VCaP (cell line): ENCODE measurements at regions not wholly inside any gene's neighbourhood (a gene's known extent, or its start where the extent isn't known, plus 50 kb on each side); places are given as distances from the start of the nearest gene placed in this dataset.

ENCODE experiments used
- H3K27ac ChIP-seq: fragments of 450-650 bp; 2 replicates; pipeline ENCODE4 v1.5.1; 2017
- TF ChIP-seq, protein P1 (sequence below): fragments of 450-650 bp; conservative IDR thresholded peaks from 2 replicates; pipeline ENCODE4 v1.5.1; 2017; ENCODE audit warnings: mild to moderate bottlenecking, moderate library complexity

DNA sequence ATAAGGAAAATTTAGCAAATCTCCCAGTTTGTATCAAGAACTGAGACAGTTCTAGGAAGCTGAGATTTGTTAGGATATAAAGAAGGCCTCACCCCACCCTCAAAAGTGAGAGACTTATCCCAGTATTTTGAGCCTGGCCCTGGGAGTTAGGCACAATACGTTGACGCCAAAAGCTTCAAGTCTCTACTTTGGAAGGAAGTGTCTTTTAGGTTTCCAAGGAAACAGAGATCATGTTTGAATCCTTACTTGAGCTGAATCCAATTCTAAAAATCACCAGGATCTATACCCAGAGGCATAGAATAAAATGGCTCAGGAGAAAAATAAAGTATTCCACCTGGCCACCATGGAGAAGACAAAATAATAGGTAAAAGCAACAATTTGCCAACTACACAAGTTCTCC, 115.9 kb upstream of the NRG3 start:
- no peak overlapping the region for H3K27ac ChIP-seq
- TF ChIP-seq, protein P1, sequence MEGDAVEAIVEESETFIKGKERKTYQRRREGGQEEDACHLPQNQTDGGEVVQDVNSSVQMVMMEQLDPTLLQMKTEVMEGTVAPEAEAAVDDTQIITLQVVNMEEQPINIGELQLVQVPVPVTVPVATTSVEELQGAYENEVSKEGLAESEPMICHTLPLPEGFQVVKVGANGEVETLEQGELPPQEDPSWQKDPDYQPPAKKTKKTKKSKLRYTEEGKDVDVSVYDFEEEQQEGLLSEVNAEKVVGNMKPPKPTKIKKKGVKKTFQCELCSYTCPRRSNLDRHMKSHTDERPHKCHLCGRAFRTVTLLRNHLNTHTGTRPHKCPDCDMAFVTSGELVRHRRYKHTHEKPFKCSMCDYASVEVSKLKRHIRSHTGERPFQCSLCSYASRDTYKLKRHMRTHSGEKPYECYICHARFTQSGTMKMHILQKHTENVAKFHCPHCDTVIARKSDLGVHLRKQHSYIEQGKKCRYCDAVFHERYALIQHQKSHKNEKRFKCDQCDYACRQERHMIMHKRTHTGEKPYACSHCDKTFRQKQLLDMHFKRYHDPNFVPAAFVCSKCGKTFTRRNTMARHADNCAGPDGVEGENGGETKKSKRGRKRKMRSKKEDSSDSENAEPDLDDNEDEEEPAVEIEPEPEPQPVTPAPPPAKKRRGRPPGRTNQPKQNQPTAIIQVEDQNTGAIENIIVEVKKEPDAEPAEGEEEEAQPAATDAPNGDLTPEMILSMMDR = no peak

- no peak overlapping the region for H3K27ac ChIP-seq
Observed at GRCh38 chr10:81784111-81784597, 90.8 kb upstream of the NRG3 start.

GRCh38 chr10:81792729-81793128, 82.3 kb upstream of the NRG3 start:
- TF ChIP-seq, protein P1 = no peak
- no peak overlapping the region for H3K27ac ChIP-seq

More at GRCh38 chr10:81784111-81784597, 90.8 kb upstream of the NRG3 start:
- TF ChIP-seq, protein P1 = no peak

- no peak overlapping the region for H3K27ac ChIP-seq
Observed at GRCh38 chr10:81806842-81807241, 68.2 kb upstream of the NRG3 start.

DNA sequence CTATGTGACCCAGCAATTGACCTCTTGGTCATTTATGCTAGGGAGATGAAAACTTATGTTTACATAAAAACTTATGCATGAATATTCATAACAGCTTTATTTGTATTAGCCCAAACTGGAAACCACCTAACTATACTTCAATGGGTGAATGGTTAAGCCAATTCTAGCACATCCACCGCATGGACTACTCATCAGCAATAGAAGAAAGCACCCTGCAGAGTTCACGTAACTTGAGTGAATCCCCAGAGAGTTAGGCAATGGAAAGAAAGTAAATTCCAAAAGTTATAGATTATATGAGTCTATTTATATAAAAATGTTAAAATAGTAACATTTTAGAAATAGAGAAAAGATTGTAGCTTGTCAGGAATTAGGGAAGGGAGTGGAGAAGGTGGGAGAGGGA, 60.2 kb upstream of the NRG3 start:
- H3K27ac ChIP-seq = no peak overlapping the region
- TF ChIP-seq, protein P1 = no peak

More at GRCh38 chr10:81806842-81807241, 68.2 kb upstream of the NRG3 start:
- TF ChIP-seq, protein P1 = no peak

DNA sequence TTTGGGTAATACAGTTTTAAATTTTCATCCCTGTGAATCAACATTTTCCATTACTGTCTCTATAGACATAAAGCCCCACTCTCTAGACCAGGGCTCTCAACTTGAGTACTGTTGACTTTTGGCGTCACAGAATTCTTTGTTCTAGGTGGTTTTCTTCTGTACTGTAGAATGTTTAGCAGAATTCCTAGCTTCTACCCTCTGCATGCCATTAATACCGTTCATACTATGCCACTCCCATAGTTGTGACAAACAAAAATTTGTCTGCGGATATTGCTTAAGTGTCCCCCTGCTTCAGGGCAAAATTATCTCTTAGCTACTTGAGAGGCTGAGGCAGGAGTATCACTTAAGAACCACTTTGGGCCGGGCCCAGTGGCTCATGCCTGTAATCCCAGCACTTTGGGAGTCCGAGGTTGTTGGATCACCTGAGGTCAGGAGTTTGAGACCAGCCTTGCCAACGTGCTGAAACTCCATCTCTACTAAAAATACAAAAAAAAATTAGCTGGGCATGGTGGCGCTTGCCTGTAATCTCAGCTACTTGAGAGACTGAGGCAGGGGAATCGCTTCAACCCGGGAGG, 57.3 kb upstream of the NRG3 start:
- TF ChIP-seq, protein P1 = no peak
- no peak overlapping the region for H3K27ac ChIP-seq

- TF ChIP-seq, protein P1 = peak; percentile 71
- no peak overlapping the region for H3K27ac ChIP-seq
Observed at GRCh38 chr10:81820418-81820817, 54.6 kb upstream of the NRG3 start.
